HCT116 (cell line): ENCODE measurements at regions not wholly inside any gene's neighbourhood (a gene's known extent, or its start where the extent isn't known, plus 50 kb on each side); places are given as distances from the start of the nearest gene placed in this dataset.

Experiments used
- ATAC-seq: fragments of 200-7000 bp; cut with Tn5 transposase; 2 replicates; pipeline ENCODE4 v1.9.1; 2020; ENCODE audit warnings: mild to moderate bottlenecking, moderate library complexity
- BruUV-seq: library from RNA; stranded (reverse); fragments of 400-500 nt; replicated peaks from 2 replicates; lab custom pipeline; 2021; lab: Mats Ljungman, UMichigan
- CTCF ChIA-PET: fragments of 300-600 bp; sonication (Branson Sonifier 250); formaldehyde crosslinking; loops from one replicate; lab custom pipeline; 2021; ENCODE audit warnings: antibody characterized with exemption; lab: Charles Lee
- POLR2A ChIA-PET: fragments of 300-600, 350-600 bp; sonication (Branson Sonifier 250); formaldehyde crosslinking; loops from one replicate; lab custom pipeline; 2021; ENCODE audit warnings: antibody characterized with exemption; lab: Charles Lee
- RAD21 ChIA-PET, 2 experiments: fragments of 300-600 bp; sonication (Branson Sonifier 250); formaldehyde crosslinking; loops; one replicate each; lab custom pipeline; 2023; ENCODE audit warnings: low total read pairs in 2 of 2; ENCODE audit not compliant: uncharacterized antibody in 2 of 2, unreplicated experiment in 2 of 2, low non-redundant PET in 1 of 2; lab: Charles Lee
- DNase-seq: peaks from one replicate; pipeline ENCODE4 v3.0.0-alpha.2; 2010; ENCODE audit warnings: low read depth, low spot score
- H2AFZ ChIP-seq: fragments of 200-600 bp; shearing (Covaris generic), sonication (generic); 2 replicates; pipeline ENCODE4 v1.6.1; 2017; ENCODE audit warnings: low read depth, mixed run types, mixed read lengths, antibody characterized with exemption, low read length; ENCODE audit not compliant: poor library complexity, severe bottlenecking
- H3K27ac ChIP-seq: 2 replicates; pipeline ENCODE4 v1.5.1; 2012; ENCODE audit warnings: low read depth, low read length
- H3K27me3 ChIP-seq: fragments of 200-600 bp; sonication (generic); 2 replicates; pipeline ENCODE4 v1.6.1; 2016; ENCODE audit warnings: mixed run types, low read length, mixed read lengths; ENCODE audit not compliant: insufficient read depth
- H3K36me3 ChIP-seq, 2 experiments: fragments of 200-500 bp in 1 of 2; fragments of 200-600 bp in 1 of 2; sonication (Bioruptor generic) in 1 of 2; sonication (generic) in 1 of 2; 2 replicates each; pipeline versions ENCODE4 v1.5.1 to v1.6.1; 2014 to 2016; ENCODE audit warnings: low read length in 2 of 2, inconsistent platforms in 1 of 2, mixed read lengths in 1 of 2, mixed run types in 1 of 2; ENCODE audit not compliant: insufficient read depth in 2 of 2, control insufficient read depth in 1 of 2
- H3K4me1 ChIP-seq, 2 experiments: fragments of 200-600 bp in 1 of 2; sonication (generic) in 1 of 2; 2 replicates each; pipeline versions ENCODE4 v1.5.1 to v1.6.1; 2012 to 2017; ENCODE audit warnings: low read length in 2 of 2, inconsistent platforms in 1 of 2, mild to moderate bottlenecking in 1 of 2, mixed read lengths in 1 of 2, mixed run types in 1 of 2, moderate library complexity in 1 of 2; ENCODE audit not compliant: insufficient read depth in 2 of 2, control insufficient read depth in 1 of 2
- H3K4me2 ChIP-seq: fragments of 200-600 bp; sonication (generic); 2 replicates; pipeline ENCODE4 v1.6.1; 2017; ENCODE audit warnings: mixed run types, low read length, mixed read lengths
- H3K4me3 ChIP-seq, 2 experiments: fragments of 200-600 bp in 1 of 2; sonication (generic) in 1 of 2; replicated peaks in 1 of 2; 2 replicates each; pipeline ENCODE4 v1.5.1; 2011 to 2016; ENCODE audit warnings: low read length in 2 of 2, control low read depth in 1 of 2, low read depth in 1 of 2, mild to moderate bottlenecking in 1 of 2, mixed read lengths in 1 of 2, mixed run types in 1 of 2
- H3K79me2 ChIP-seq: fragments of 200-600 bp; sonication (generic); 2 replicates; pipeline ENCODE4 v1.6.1; 2017; ENCODE audit warnings: mild to moderate bottlenecking, mixed run types, low read length, moderate library complexity, mixed read lengths; ENCODE audit not compliant: insufficient read depth
- H3K9ac ChIP-seq: fragments of 200-600 bp; sonication (generic); 2 replicates; pipeline ENCODE4 v1.6.1; 2016; ENCODE audit warnings: low read length, mixed read lengths
- H3K9me2 ChIP-seq: fragments of 200-600 bp; sonication (generic), shearing (Covaris generic); 2 replicates; pipeline ENCODE4 v1.6.1; 2017; ENCODE audit warnings: mixed run types, mild to moderate bottlenecking, moderate library complexity; ENCODE audit not compliant: insufficient read depth
- H3K9me3 ChIP-seq, 2 experiments: fragments of 200-500 bp in 1 of 2; fragments of 200-600 bp in 1 of 2; sonication (Bioruptor generic) in 1 of 2; sonication (generic) in 1 of 2; 2 replicates each; pipeline ENCODE4 v1.6.1; 2014 to 2017; ENCODE audit warnings: low read length in 2 of 2, mixed read lengths in 2 of 2, inconsistent platforms in 1 of 2, low read depth in 1 of 2, mild to moderate bottlenecking in 1 of 2, mixed run types in 1 of 2, moderate library complexity in 1 of 2; ENCODE audit not compliant: control insufficient read depth in 1 of 2, insufficient read depth in 1 of 2
- H4K20me1 ChIP-seq: fragments of 200-600 bp; sonication (generic), shearing (Covaris generic); 2 replicates; pipeline ENCODE4 v1.6.1; 2017; ENCODE audit warnings: mixed run types, mild to moderate bottlenecking, moderate library complexity; ENCODE audit not compliant: insufficient read depth
- ATF3 ChIP-seq: IDR thresholded peaks from 2 replicates; pipeline ENCODE4 v1.6.1; 2012
- CTCF ChIP-seq, 3 experiments: fragments of 200-600 bp in 1 of 3; sonication (generic) in 1 of 3; IDR thresholded peaks in 2 of 3; conservative IDR thresholded peaks in 1 of 3; 2 replicates each; pipeline ENCODE4 v1.5.1; 2012 to 2017; ENCODE audit warnings: low read depth in 2 of 3, low read length in 2 of 3, antibody characterized with exemption in 1 of 3, borderline replicate concordance in 1 of 3, control low read depth in 1 of 3, mild to moderate bottlenecking in 1 of 3, mixed read lengths in 1 of 3, mixed run types in 1 of 3, moderate library complexity in 1 of 3; ENCODE audit not compliant: insufficient read depth in 1 of 3
- ELF1 ChIP-seq: IDR thresholded peaks from 2 replicates; pipeline ENCODE4 v1.6.1; 2012; ENCODE audit warnings: low read depth, borderline replicate concordance
- EZH2 ChIP-seq: fragments of 200-600 bp; sonication (generic); IDR thresholded peaks from 2 replicates; pipeline ENCODE4 v1.6.1; 2017; ENCODE audit warnings: antibody characterized with exemption, mixed run types
- EZH2phosphoT487 ChIP-seq: fragments of 200-600 bp; IDR thresholded peaks from 2 replicates; pipeline ENCODE4 v1.6.1; 2018; ENCODE audit warnings: antibody characterized with exemption, borderline replicate concordance
- MAX ChIP-seq: IDR thresholded peaks from 2 replicates; pipeline ENCODE4 v1.6.1; 2012
- POLR2AphosphoS5 ChIP-seq: IDR thresholded peaks from 2 replicates; pipeline ENCODE4 v1.6.1; 2011; ENCODE audit warnings: mild to moderate bottlenecking, low read depth, low read length, moderate library complexity
- SIN3A ChIP-seq: IDR thresholded peaks from 2 replicates; pipeline ENCODE4 v1.6.1; 2012; ENCODE audit warnings: low read depth
- SRF ChIP-seq: IDR thresholded peaks from 2 replicates; pipeline ENCODE4 v1.6.1; 2012; ENCODE audit warnings: low read depth
- ZBTB33 ChIP-seq: IDR thresholded peaks from 2 replicates; pipeline ENCODE4 v1.6.1; 2011; ENCODE audit warnings: mild to moderate bottlenecking, low read length, moderate library complexity; ENCODE audit not compliant: insufficient replicate concordance; ENCODE audit errors: extremely low read depth
- ZFX ChIP-seq: fragments of 450-650 bp; IDR thresholded peaks from 2 replicates; pipeline ENCODE4 v1.6.1; 2017
- intact Hi-C: fragments of 100-400 bp; cut with micrococcal nuclease; formaldehyde crosslinking; loops from 2 replicates; pipeline ENCODE4 v1.10.0; 2022

GRCh38 chr14:87626266-87626665 is 366.7 kb downstream of the GALC start:
- no peak overlapping the region for H3K27ac ChIP-seq
- no peaks in the 10 kb centered on the region for H3K79me2 ChIP-seq
- POLR2A ChIA-PET, result no interaction called here
- BruUV-seq, result no TSS peak
- H3K4me1 ChIP-seq, result no peaks in the 10 kb centered on the region
- TF ChIP-seq EZH2phosphoT487 (no peak), EZH2 (no peak), ZFX (no peak), SRF (no peak), SIN3A (no peak), ELF1 (no peak), POLR2AphosphoS5 (no peak), MAX (no peak)
- no peak overlapping the region for H3K4me3 ChIP-seq
- H4K20me1 ChIP-seq, result no peaks in the 10 kb centered on the region
- H3K27me3 ChIP-seq, result no peaks in the 10 kb centered on the region
- ATAC-seq, result no peak
- DNase-seq, result no peak
- H3K9me3 ChIP-seq, result peaks cover 9 to 14% of the 10 kb centered on the region in 2 experiments; a peak in 2 of 4 replicates
- H3K9ac ChIP-seq, result no peak overlapping the region
- no peak overlapping the region for H2AFZ ChIP-seq
- RAD21 ChIA-PET, result no interaction called here
- no peaks in the 10 kb centered on the region for H3K36me3 ChIP-seq
- CTCF ChIA-PET, result no interaction called here
- no peaks in the 10 kb centered on the region for H3K9me2 ChIP-seq
- intact Hi-C loops, result no loop called here
- no peak overlapping the region for H3K4me2 ChIP-seq

GRCh38 chr14:87623616-87624015 is 369.4 kb downstream of the GALC start:
- intact Hi-C loops, result no loop called here
- CTCF ChIA-PET, result no interaction called here
- ATAC-seq (no peak), DNase-seq (no peak)
- BruUV-seq, result no TSS peak
- no peak overlapping the region for H3K4me2 ChIP-seq
- POLR2A ChIA-PET, result no interaction called here
- H3K4me1 ChIP-seq, result no peaks in the 10 kb centered on the region
- TF ChIP-seq CTCF (IDR thresholded peaks at IDR 0.05 in 2 of 3, conservative IDR thresholded peaks at IDR 0.05 in 1 of 3; ENCODE audit: borderline replicate concordance in 1 of 3, insufficient read depth in 1 of 3, low read depth in 2 of 3, low read length in 2 of 3) (no peak), ZBTB33 (no peak), ATF3 (no peak), ELF1 (no peak), SIN3A (no peak)
- H3K79me2 ChIP-seq, result no peaks in the 10 kb centered on the region
- no peak overlapping the region for H3K27ac ChIP-seq
- H3K9ac ChIP-seq, result no peak overlapping the region
- no peaks in the 10 kb centered on the region for H3K9me2 ChIP-seq
- H3K27me3 ChIP-seq, result no peaks in the 10 kb centered on the region
- peaks cover 10 to 12% of the 10 kb centered on the region in 2 experiments; a peak in 2 of 4 replicates for H3K9me3 ChIP-seq
- RAD21 ChIA-PET, result no interaction called here
- H4K20me1 ChIP-seq, result no peaks in the 10 kb centered on the region
- H2AFZ ChIP-seq, result no peak overlapping the region
- H3K4me3 ChIP-seq, result no peak overlapping the region
- H3K36me3 ChIP-seq, result no peaks in the 10 kb centered on the region
